Ovary (tissue), 7 donors: ENCODE measurements at regions not wholly inside any gene's neighbourhood (a gene's known extent, or its start where the extent isn't known, plus 50 kb on each side); places are given as distances from the start of the nearest gene placed in this dataset.
"Not testable (repeated sequence)": the region's sequence is repeated elsewhere in the genome, so short reads cannot be mapped to it uniquely, and the experiment has no call there.

Experiments
- DNase-seq, 5 donors: peaks; one replicate each; pipeline ENCODE4 v3.0.0-alpha.2; 2019 to 2020
- H3K27ac ChIP-seq, 2 donors: fragments of 200-600 bp; one replicate each; pipeline versions ENCODE4 v1.5.1 to v1.8.0; 2019 to 2022
- H3K27me3 ChIP-seq: fragments of 200-600 bp; one replicate; pipeline ENCODE4 v1.8.0; 2022
- H3K36me3 ChIP-seq: fragments of 200-600 bp; sonication (generic); one replicate; pipeline ENCODE4 v1.5.1; 2019
- H3K4me1 ChIP-seq: one replicate; pipeline ENCODE4 v1.8.1; 2013; ENCODE audit warnings: mild to moderate bottlenecking, moderate library complexity; ENCODE audit not compliant: insufficient read depth
- H3K4me3 ChIP-seq: fragments of 200-600 bp; sonication (generic); one replicate; pipeline ENCODE4 v1.5.1; 2017
- H3K9me3 ChIP-seq, 2 donors: fragments of 200-600 bp in 1 of 2; sonication (generic) in 1 of 2; one replicate each; pipeline versions ENCODE4 v1.5.1 to v1.8.1; 2013 to 2019; ENCODE audit warnings: mild to moderate bottlenecking in 1 of 2, moderate library complexity in 1 of 2
- CTCF ChIP-seq, 3 donors: fragments of 450-650 bp in 2 of 3; fragments of 200-600 bp in 1 of 3; IDR thresholded peaks; one replicate each; pipeline versions ENCODE4 v1.5.1 to v1.8.0; 2016 to 2022; ENCODE audit warnings: antibody characterized with exemption in 3 of 3, mild to moderate bottlenecking in 1 of 3
- EP300 ChIP-seq: sonication (generic); formaldehyde crosslinking; IDR thresholded peaks from one replicate; pipeline ENCODE4 v1.6.1; 2017; ENCODE audit warnings: antibody characterized with exemption
- POLR2A ChIP-seq: fragments of 450-650 bp; IDR thresholded peaks from one replicate; pipeline ENCODE4 v1.6.1; 2017; ENCODE audit warnings: antibody characterized with exemption, mild to moderate bottlenecking, moderate library complexity
- WGBS, 3 donors: extraction: QIAGEN DNeasy Blood & Tissue Kit in 1 of 3; methylation state at CpG; one replicate each; pipeline versions ENCODE4 v1.1.5 to v1.1.7; 2013 to 2017; 5-methylcytosine and 5-hydroxymethylcytosine counted together
- intact Hi-C, 4 donors: fragments of 100-400 bp; cut with DNase I; formaldehyde crosslinking; loops; one replicate each; pipeline versions ENCODE4 v1.11.0 to v1.15.1; 2022 to 2023
- donor health status: DM: no; HTN: no; CAD: no; lungs with moderate emphysema.
- donor health status: DM: no; HTN: no; CAD: no.
- donor health status: Bipolar disorder and iron deficiency.
- donor health status: DM: no; HTN: no; CAD: no.
- donor health status: DM: yes; HTN: yes; CAD: no.

- no peak for DNase-seq
- WGBS, 3 donors = 93 to 98% (median 95%) methylated on average over 1 of the region's 1 CpG
- TF ChIP-seq POLR2A (no peak), CTCF (IDR thresholded peaks at IDR 0.05) (no peak), EP300 (no peak)
- H3K4me3 ChIP-seq = no peak overlapping the region
- H3K27me3 ChIP-seq = no peaks in the 10 kb centered on the region
- no peaks in the 10 kb centered on the region for H3K4me1 ChIP-seq
- H3K36me3 ChIP-seq = no peaks in the 10 kb centered on the region
- intact Hi-C loops = no loop called here
- H3K9me3 ChIP-seq = no peaks in the 10 kb centered on the region
- H3K27ac ChIP-seq = no peak overlapping the region
Observed at GRCh38 chr5:124173386-124173785, 573.1 kb downstream of the ZNF608 start.

- no peak for DNase-seq
- H3K36me3 ChIP-seq = no peaks in the 10 kb centered on the region
- intact Hi-C loops = no loop called here
- no peaks in the 10 kb centered on the region for H3K9me3 ChIP-seq
- no peak for TF ChIP-seq POLR2A
- TF ChIP-seq CTCF (IDR thresholded peaks at IDR 0.05) = no peak
- no peak for TF ChIP-seq EP300
- 91 to 100% (median 98%) methylated on average over 1 of the region's 1 CpG for WGBS, 3 donors
- no peak overlapping the region for H3K4me3 ChIP-seq
- H3K4me1 ChIP-seq = no peaks in the 10 kb centered on the region
- no peak overlapping the region for H3K27ac ChIP-seq
- no peaks in the 10 kb centered on the region for H3K27me3 ChIP-seq
Observed at GRCh38 chr5:124172389-124173003, 573.9 kb downstream of the ZNF608 start.

GRCh38 chr5:124168093-124168492 is 578.3 kb downstream of the ZNF608 start:
- H3K27me3 ChIP-seq, H3K36me3 ChIP-seq, H3K4me3 ChIP-seq, H3K27ac ChIP-seq, DNase-seq, intact Hi-C loops, H3K9me3 ChIP-seq, H3K4me1 ChIP-seq: not testable (repeated sequence)
- 91 to 95% (median 93%) methylated on average over 2 of the region's 2 CpGs for WGBS, 3 donors

DNA sequence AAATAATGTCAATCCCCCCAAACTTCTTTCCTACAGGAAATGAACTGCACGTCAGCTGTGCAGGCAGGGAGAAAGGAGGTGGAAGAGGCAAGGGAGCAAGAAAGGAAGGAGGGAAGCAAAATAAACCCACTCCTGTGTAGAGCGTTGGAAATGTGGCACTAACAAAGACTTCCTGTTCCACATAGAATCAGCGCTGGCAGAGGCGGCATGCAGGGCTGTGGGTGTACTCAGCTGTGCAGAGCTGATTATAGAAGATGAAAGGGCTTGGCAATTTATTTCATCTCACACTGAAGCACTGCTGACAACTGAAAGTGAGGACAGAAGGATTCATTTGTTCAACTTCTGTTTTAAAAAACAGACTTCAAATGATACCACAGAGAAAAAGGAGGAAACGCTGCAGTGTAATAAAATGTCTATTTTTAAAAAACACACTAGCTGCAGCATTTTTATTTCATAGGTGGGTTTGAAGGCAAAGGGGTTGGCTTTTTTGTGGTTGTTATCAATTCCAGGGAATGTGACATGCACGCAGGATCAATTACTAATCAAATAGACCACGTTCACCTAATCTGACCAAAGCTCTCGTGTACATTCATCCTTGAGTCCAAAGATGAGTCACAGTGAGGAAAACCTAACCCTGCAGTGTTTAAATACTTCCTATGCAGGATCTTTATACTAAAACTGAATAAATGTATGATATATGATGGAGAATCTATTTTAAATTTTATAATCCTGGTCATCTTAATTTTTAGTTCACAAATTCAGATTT is 583.5 kb downstream of the ZNF608 start:
- H3K4me3 ChIP-seq = no peak overlapping the region
- TF ChIP-seq EP300 (no peak), POLR2A (no peak), CTCF (IDR thresholded peaks at IDR 0.05) (no peak)
- 5 to 16% (median 6%) methylated on average over 8 of the region's 8 CpGs for WGBS, 3 donors
- no peak overlapping the region for H3K27ac ChIP-seq
- no peaks in the 10 kb centered on the region for H3K4me1 ChIP-seq
- H3K27me3 ChIP-seq = no peaks in the 10 kb centered on the region
- no peaks in the 10 kb centered on the region for H3K9me3 ChIP-seq
- intact Hi-C loops = no loop called here
- no peaks in the 10 kb centered on the region for H3K36me3 ChIP-seq
- DNase-seq = no peak

- no peaks in the 10 kb centered on the region for H3K36me3 ChIP-seq
Observed at GRCh38 chr5:124161266-124161665, 585.2 kb downstream of the ZNF608 start.

More at GRCh38 chr5:124161266-124161665, 585.2 kb downstream of the ZNF608 start:
- TF ChIP-seq EP300 (no peak), CTCF (IDR thresholded peaks at IDR 0.05) (no peak), POLR2A (no peak)
- no peak overlapping the region for H3K4me3 ChIP-seq
- no peak overlapping the region for H3K27ac ChIP-seq
- H3K9me3 ChIP-seq = no peaks in the 10 kb centered on the region
- no peaks in the 10 kb centered on the region for H3K4me1 ChIP-seq
- H3K27me3 ChIP-seq = no peaks in the 10 kb centered on the region
- 80 to 89% (median 85%) methylated on average over 5 of the region's 5 CpGs for WGBS, 3 donors
- no peak for DNase-seq
- intact Hi-C loops = no loop called here
